ENCODE measurements at regions not wholly inside any gene's neighbourhood (a gene's known extent, or its start where the extent isn't known, plus 50 kb on each side); places are given as distances from the start of the nearest gene placed in this dataset.

DNA sequence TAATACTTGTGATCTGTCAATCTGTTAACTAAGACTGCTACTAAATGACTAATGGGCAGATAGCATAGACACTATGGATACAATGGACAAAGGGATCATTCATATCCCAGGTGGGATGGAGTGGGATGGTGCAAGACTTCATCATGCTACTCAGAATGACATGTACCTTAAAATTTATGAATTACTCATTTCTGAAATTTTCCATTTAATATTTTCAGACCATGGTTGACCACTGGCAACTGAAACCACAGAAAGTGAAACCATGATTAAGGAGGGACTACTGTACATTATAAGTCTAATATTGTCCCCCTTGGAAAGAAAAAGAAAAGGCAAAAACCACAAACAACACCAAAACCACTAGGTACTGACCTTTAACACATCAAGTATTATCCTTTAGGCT lies 247.0 kb upstream of the SYT4 start:
- TF ChIP-seq, protein P1, sequence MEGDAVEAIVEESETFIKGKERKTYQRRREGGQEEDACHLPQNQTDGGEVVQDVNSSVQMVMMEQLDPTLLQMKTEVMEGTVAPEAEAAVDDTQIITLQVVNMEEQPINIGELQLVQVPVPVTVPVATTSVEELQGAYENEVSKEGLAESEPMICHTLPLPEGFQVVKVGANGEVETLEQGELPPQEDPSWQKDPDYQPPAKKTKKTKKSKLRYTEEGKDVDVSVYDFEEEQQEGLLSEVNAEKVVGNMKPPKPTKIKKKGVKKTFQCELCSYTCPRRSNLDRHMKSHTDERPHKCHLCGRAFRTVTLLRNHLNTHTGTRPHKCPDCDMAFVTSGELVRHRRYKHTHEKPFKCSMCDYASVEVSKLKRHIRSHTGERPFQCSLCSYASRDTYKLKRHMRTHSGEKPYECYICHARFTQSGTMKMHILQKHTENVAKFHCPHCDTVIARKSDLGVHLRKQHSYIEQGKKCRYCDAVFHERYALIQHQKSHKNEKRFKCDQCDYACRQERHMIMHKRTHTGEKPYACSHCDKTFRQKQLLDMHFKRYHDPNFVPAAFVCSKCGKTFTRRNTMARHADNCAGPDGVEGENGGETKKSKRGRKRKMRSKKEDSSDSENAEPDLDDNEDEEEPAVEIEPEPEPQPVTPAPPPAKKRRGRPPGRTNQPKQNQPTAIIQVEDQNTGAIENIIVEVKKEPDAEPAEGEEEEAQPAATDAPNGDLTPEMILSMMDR (IDR thresholded peaks at IDR 0.05): no peak
- no peak for TF ChIP-seq ZFX (IDR thresholded peaks at IDR 0.05; ENCODE audit: borderline replicate concordance)
